ENCODE measurements at regions not wholly inside any gene's neighbourhood (a gene's known extent, or its start where the extent isn't known, plus 50 kb on each side); places are given as distances from the start of the nearest gene placed in this dataset.
"Not testable (repeated sequence)": the region's sequence is repeated elsewhere in the genome, so short reads cannot be mapped to it uniquely, and the experiment has no call there.

GRCh38 chr7:45434167-45434784 lies 139.9 kb upstream of the ADCY1 start:
- DNase-seq: no peak
- intact Hi-C loops (cut with DNase I): no loop called here

GRCh38 chr7:45435131-45435530 lies 139.0 kb upstream of the ADCY1 start:
- intact Hi-C loops (cut with DNase I): no loop called here
- DNase-seq: peak in 1 of 42 donors; percentile 31

GRCh38 chr7:45435846-45436245 lies 138.3 kb upstream of the ADCY1 start:
- DNase-seq: no peak
- intact Hi-C loops (cut with DNase I): no loop called here

GRCh38 chr7:45440776-45441175 lies 133.4 kb upstream of the ADCY1 start:
- intact Hi-C loops (cut with DNase I); DNase-seq: not testable (repeated sequence)

GRCh38 chr7:45443263-45443662 lies 130.9 kb upstream of the ADCY1 start:
- DNase-seq: no peak
- intact Hi-C loops (cut with DNase I): no loop called here

GRCh38 chr7:45446195-45446944 lies 127.8 kb upstream of the ADCY1 start:
- intact Hi-C loops (cut with DNase I): no loop called here
- DNase-seq: no peak

GRCh38 chr7:45447296-45447695 lies 126.9 kb upstream of the ADCY1 start:
- intact Hi-C loops (cut with DNase I): no loop called here
- no peak for DNase-seq

GRCh38 chr7:45450571-45451204 lies 123.5 kb upstream of the ADCY1 start:
- intact Hi-C loops (cut with DNase I): no loop called here
- DNase-seq: no peak

- DNase-seq: no peak
- intact Hi-C loops (cut with DNase I): no loop called here
Observed at GRCh38 chr7:45451342-45452035, 122.7 kb upstream of the ADCY1 start.

- DNase-seq: no peak
- intact Hi-C loops (cut with DNase I): no loop called here
Observed at GRCh38 chr7:45454771-45455170, 119.4 kb upstream of the ADCY1 start.

- intact Hi-C loops (cut with DNase I): no loop called here
- DNase-seq: no peak
Observed at GRCh38 chr7:45455662-45456061, 118.5 kb upstream of the ADCY1 start.

GRCh38 chr7:45456105-45456504 lies 118.1 kb upstream of the ADCY1 start:
- DNase-seq: no peak
- intact Hi-C loops (cut with DNase I): no loop called here

GRCh38 chr7:45456747-45457524 lies 117.2 kb upstream of the ADCY1 start:
- no peak for DNase-seq
- intact Hi-C loops (cut with DNase I): no loop called here

GRCh38 chr7:45457591-45457990 lies 116.6 kb upstream of the ADCY1 start:
- intact Hi-C loops (cut with DNase I): no loop called here
- no peak for DNase-seq

- no peak for DNase-seq
- intact Hi-C loops (cut with DNase I): no loop called here
Observed at GRCh38 chr7:45459476-45459875, 114.7 kb upstream of the ADCY1 start.

GRCh38 chr7:45460379-45460778 lies 113.8 kb upstream of the ADCY1 start:
- DNase-seq: no peak
- intact Hi-C loops (cut with DNase I): no loop called here

GRCh38 chr7:45461026-45461425 lies 113.1 kb upstream of the ADCY1 start:
- DNase-seq: no peak
- intact Hi-C loops (cut with DNase I): no loop called here

GRCh38 chr7:45469103-45469502 lies 105.1 kb upstream of the ADCY1 start:
- intact Hi-C loops (cut with DNase I): no loop called here
- no peak for DNase-seq

- intact Hi-C loops (cut with DNase I): no loop called here
- DNase-seq: no peak
Observed at GRCh38 chr7:45470031-45470430, 104.1 kb upstream of the ADCY1 start.
